Activated CD4-positive, alpha-beta T cell treated with anti-CD3 and anti-CD28 coated beads, Interleukin-2, amount 50 U/mL, for 16 hours (primary cell): ENCODE measurements at regions not wholly inside any gene's neighbourhood (a gene's known extent, or its start where the extent isn't known, plus 50 kb on each side); places are given as distances from the start of the nearest gene placed in this dataset.
"Not testable (repeated sequence)": the region's sequence is repeated elsewhere in the genome, so short reads cannot be mapped to it uniquely, and the experiment has no call there.

ENCODE experiments used
- DNase-seq: peaks from one replicate; pipeline ENCODE4 v3.0.0-alpha.2; 2020

- not testable (repeated sequence) for DNase-seq
These were observed 51.3 kb upstream of the CSPG4 start for GRCh38 chr15:75763635-75764600.

- no peak for DNase-seq
These were observed 50.5 kb upstream of the CSPG4 start for GRCh38 chr15:75763137-75763611.
